PC-9 (cell line): ENCODE measurements at regions not wholly inside any gene's neighbourhood (a gene's known extent, or its start where the extent isn't known, plus 50 kb on each side); places are given as distances from the start of the nearest gene placed in this dataset.

Experiments used
- BruUV-seq: library from RNA; stranded (reverse); fragments of 400-500 nt; replicated peaks from 2 replicates; lab custom pipeline; 2021; lab: Mats Ljungman, UMichigan
- CTCF ChIA-PET: fragments of 300-600 bp; sonication (Branson Sonifier 250); formaldehyde crosslinking; loops from one replicate; lab custom pipeline; 2022; ENCODE audit warnings: antibody characterized with exemption; lab: Charles Lee
- POLR2A ChIA-PET: fragments of 300-600 bp; sonication (Branson Sonifier 250); formaldehyde crosslinking; loops from one replicate; lab custom pipeline; 2022; ENCODE audit warnings: antibody characterized with exemption; ENCODE audit not compliant: unreplicated experiment; lab: Charles Lee
- DNase-seq, 2 experiments: peaks; one replicate each; pipeline versions ENCODE4 v3.0.0 to v3.0.0-alpha.2; 2015 to 2022; ENCODE audit warnings: mixed read lengths in 1 of 2
- H2AFZ ChIP-seq: fragments of 200-600 bp; sonication (generic); 2 replicates; pipeline ENCODE4 v1.8.1; 2017; ENCODE audit warnings: antibody characterized with exemption
- H3F3A ChIP-seq: fragments of 200-600 bp; sonication (generic); 2 replicates; pipeline ENCODE4 v1.8.1; 2017; ENCODE audit warnings: antibody characterized with exemption, mild to moderate bottlenecking, low read depth; ENCODE audit not compliant: insufficient read depth
- H3K27ac ChIP-seq: fragments of 200-600 bp; sonication (generic); 2 replicates; pipeline ENCODE4 v1.6.1; 2016; ENCODE audit warnings: mixed run types
- H3K27me3 ChIP-seq: fragments of 200-600 bp; sonication (generic); 2 replicates; pipeline ENCODE4 v1.6.1; 2016; ENCODE audit warnings: low read depth, mixed run types; ENCODE audit not compliant: insufficient read depth
- H3K36me3 ChIP-seq: fragments of 200-600 bp; sonication (generic); 2 replicates; pipeline ENCODE4 v1.6.1; 2016; ENCODE audit warnings: low read depth, mixed run types
- H3K4me1 ChIP-seq: fragments of 200-600 bp; sonication (generic); replicated peaks from 2 replicates; pipeline ENCODE4 v1.6.1; 2016; ENCODE audit warnings: mixed run types; ENCODE audit not compliant: insufficient read depth
- H3K4me2 ChIP-seq: fragments of 200-600 bp; sonication (generic); 2 replicates; pipeline ENCODE4 v1.6.1; 2017; ENCODE audit warnings: mixed run types
- H3K4me3 ChIP-seq: fragments of 200-600 bp; sonication (generic); 2 replicates; pipeline ENCODE4 v1.6.1; 2016; ENCODE audit warnings: mixed run types
- H3K79me2 ChIP-seq: fragments of 200-600 bp; sonication (generic); 2 replicates; pipeline ENCODE4 v1.6.1; 2017; ENCODE audit warnings: low read depth, mixed run types
- H3K9me2 ChIP-seq: fragments of 200-600 bp; sonication (generic); 2 replicates; pipeline ENCODE4 v1.8.1; 2017; ENCODE audit warnings: mild to moderate bottlenecking; ENCODE audit not compliant: insufficient read depth
- H3K9me3 ChIP-seq: fragments of 200-600 bp; sonication (generic); 2 replicates; pipeline ENCODE4 v1.8.1; 2016; ENCODE audit warnings: low read depth; ENCODE audit not compliant: insufficient read depth
- H4K20me1 ChIP-seq: fragments of 200-600 bp; sonication (generic); 2 replicates; pipeline ENCODE4 v1.8.1; 2017; ENCODE audit not compliant: insufficient read depth
- CTCF ChIP-seq: fragments of 200-600 bp; sonication (generic); conservative IDR thresholded peaks from 2 replicates; pipeline ENCODE4 v1.6.1; 2017; ENCODE audit warnings: mixed run types, antibody characterized with exemption, mild to moderate bottlenecking, moderate library complexity
- EZH2 ChIP-seq: fragments of 200-600 bp; sonication (generic); IDR thresholded peaks from 2 replicates; pipeline ENCODE4 v1.8.0; 2017; ENCODE audit warnings: antibody characterized with exemption, low read depth
- intact Hi-C: fragments of 100-400 bp; cut with micrococcal nuclease; formaldehyde crosslinking; loops from one replicate; pipeline ENCODE4 v1.10.0; 2022; ENCODE audit not compliant: unreplicated experiment

GRCh38 chr22:27476318-27476717 lies 325.2 kb downstream of the MN1 start:
- peak overlapping the region; percentile 80 for H3K4me2 ChIP-seq
- ChIA-PET CTCF (interaction anchor here (1.0 to 1.2 kb wide), 2 partner anchors 12 to 194 kb away, joined by 3 to 10 read pairs; no protein-coding TSS in a partner anchor), POLR2A (no interaction called here)
- TF ChIP-seq EZH2 (no peak), CTCF (no peak)
- no peaks in the 10 kb centered on the region for H3K36me3 ChIP-seq
- H3K27ac ChIP-seq: peak overlapping the region; percentile 98
- peak overlapping the region; percentile 45; the same call in 1 of the 2 replicates for H3K4me3 ChIP-seq
- TSS peak; percentile 65 for BruUV-seq
- intact Hi-C loops: loop anchor here (5.0 kb wide), 1 partner anchor 251 kb away; no protein-coding TSS in a partner anchor
- H3K4me1 ChIP-seq: peaks cover 47% of the 10 kb centered on the region
- no peak overlapping the region for H2AFZ ChIP-seq
- H3K9me2 ChIP-seq: no peaks in the 10 kb centered on the region
- no peaks in the 10 kb centered on the region for H3K9me3 ChIP-seq
- H3K79me2 ChIP-seq: peaks cover 5% of the 10 kb centered on the region
- no peaks in the 10 kb centered on the region for H3K27me3 ChIP-seq
- H4K20me1 ChIP-seq: no peaks in the 10 kb centered on the region
- no peak for DNase-seq
- H3F3A ChIP-seq: peaks cover 32% of the 10 kb centered on the region

- Histone ChIP-seq H3K4me3 (peak overlapping the region; percentile 45; the same call in 1 of the 2 replicates), H3K27ac (peak overlapping the region; percentile 98), H3K36me3 (no peaks in the 10 kb centered on the region), H4K20me1 (no peaks in the 10 kb centered on the region), H3K27me3 (no peaks in the 10 kb centered on the region), H3K4me2 (peak overlapping the region; percentile 80), H3F3A (peaks cover 32% of the 10 kb centered on the region), H3K4me1 (peaks cover 47% of the 10 kb centered on the region), H3K9me3 (no peaks in the 10 kb centered on the region), H3K9me2 (no peaks in the 10 kb centered on the region), H3K79me2 (peaks cover 5% of the 10 kb centered on the region), H2AFZ (no peak overlapping the region)
- ChIA-PET POLR2A (no interaction called here), CTCF (interaction anchor here (1.0 kb wide), 1 partner anchor 11 kb away, joined by 3 read pairs; no protein-coding TSS in a partner anchor)
- no TSS peak for BruUV-seq
- intact Hi-C loops: loop anchor here (5.0 kb wide), 1 partner anchor 251 kb away; no protein-coding TSS in a partner anchor
- TF ChIP-seq CTCF (no peak), EZH2 (no peak)
- peak; percentile 74 to 92 for DNase-seq
Measured at GRCh38 chr22:27476729-27477128, 324.8 kb downstream of the MN1 start.

- H3K4me3 ChIP-seq: peak overlapping the region; percentile 45; the same call in 1 of the 2 replicates
- peak overlapping the region; percentile 80 for H3K4me2 ChIP-seq
- no peaks in the 10 kb centered on the region for H3K36me3 ChIP-seq
- no peaks in the 10 kb centered on the region for H3K9me3 ChIP-seq
- H3K4me1 ChIP-seq: peaks cover 47% of the 10 kb centered on the region
- H3F3A ChIP-seq: peaks cover 32% of the 10 kb centered on the region
- no peaks in the 10 kb centered on the region for H3K9me2 ChIP-seq
- H2AFZ ChIP-seq: no peak overlapping the region
- H3K79me2 ChIP-seq: peaks cover 5% of the 10 kb centered on the region
- ChIA-PET POLR2A (interaction anchor here (0.6 kb wide), 1 partner anchor 439 kb away, joined by 3 read pairs; no protein-coding TSS in a partner anchor), CTCF (interaction anchor here (1.0 kb wide), 1 partner anchor 11 kb away, joined by 3 read pairs; no protein-coding TSS in a partner anchor)
- H3K27me3 ChIP-seq: no peaks in the 10 kb centered on the region
- TF ChIP-seq EZH2 (no peak), CTCF (no peak)
- H3K27ac ChIP-seq: peak overlapping the region; percentile 98
- no peaks in the 10 kb centered on the region for H4K20me1 ChIP-seq
- intact Hi-C loops: loop anchor here (5.0 kb wide), 1 partner anchor 250 kb away; no protein-coding TSS in a partner anchor
- DNase-seq: no peak
- BruUV-seq: TSS peak; percentile 18
Measured at GRCh38 chr22:27477171-27477570, 324.4 kb downstream of the MN1 start.
